ENCODE measurements at regions not wholly inside any gene's neighbourhood (a gene's known extent, or its start where the extent isn't known, plus 50 kb on each side); places are given as distances from the start of the nearest gene placed in this dataset.
A peak's percentile ranks its signal among the peaks of the same experiment; 100 is the strongest.
"Not testable (repeated sequence)": the region's sequence is repeated elsewhere in the genome, so short reads cannot be mapped to it uniquely, and the experiment has no call there.

DNA sequence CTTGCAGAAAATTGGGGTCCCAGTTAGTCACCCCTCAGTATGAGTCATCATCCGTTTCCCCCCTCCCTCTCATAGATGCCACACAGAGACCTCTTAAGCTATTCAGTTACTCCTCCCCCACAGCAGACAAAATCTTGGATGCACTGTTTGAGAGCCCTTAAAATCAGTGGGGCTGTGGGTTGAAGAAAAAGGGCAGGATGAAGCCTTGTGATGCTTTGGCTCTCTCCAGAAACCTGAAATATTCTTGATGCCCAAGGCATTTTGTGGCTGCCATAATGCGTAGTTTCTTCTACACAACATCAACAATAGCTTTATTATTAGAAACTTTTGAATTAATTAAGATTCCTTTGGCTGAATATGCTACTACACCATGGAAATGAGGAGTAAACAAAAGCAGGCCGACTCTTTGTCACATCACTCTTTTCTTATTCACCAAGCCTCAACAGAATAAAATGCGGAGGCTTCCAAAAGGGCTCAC is 133.8 kb downstream of the MRPS30 start:
- no peak for DNase-seq (ENCODE audit: low read depth in 2 of 2)

DNA sequence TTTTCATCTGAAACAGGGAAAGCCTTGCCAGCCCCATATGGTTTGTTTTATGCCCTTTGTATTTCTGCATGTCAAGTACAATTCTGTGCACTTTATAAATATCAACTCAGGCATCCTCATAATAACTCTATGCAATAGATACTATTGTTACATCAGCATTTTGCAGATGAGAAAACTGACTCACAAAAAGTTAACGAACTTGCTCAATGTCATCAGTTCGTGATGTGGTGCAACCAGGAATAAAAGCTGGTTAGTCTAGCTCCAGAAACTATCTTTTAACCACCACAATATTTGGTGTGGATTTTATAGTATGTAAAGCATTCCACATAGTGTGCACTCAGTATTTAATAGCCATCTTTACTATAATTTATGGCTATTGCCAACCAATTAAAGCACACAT is 134.9 kb downstream of the MRPS30 start:
- DNase-seq (ENCODE audit: low read depth in 2 of 2): peak; percentile 77 to 80

DNA sequence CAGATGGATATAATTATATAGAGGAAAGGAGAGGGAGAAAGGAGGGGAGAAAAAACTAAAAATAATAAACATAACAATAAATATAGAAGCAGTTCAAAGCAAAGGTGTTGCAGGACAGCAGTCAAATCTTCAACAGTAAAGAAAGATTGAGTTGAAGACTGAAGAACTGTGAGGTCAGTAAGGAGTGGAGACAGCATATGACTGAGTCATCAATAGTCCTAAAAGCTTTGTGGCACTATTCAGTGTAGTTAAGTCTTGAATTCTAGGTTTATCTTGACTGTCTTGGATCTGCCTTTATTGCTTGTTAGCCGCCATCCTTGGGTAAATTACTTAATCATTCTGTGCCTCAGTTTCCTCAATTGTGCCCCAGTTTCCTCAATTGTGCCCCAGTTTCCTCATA is 137.0 kb downstream of the MRPS30 start:
- DNase-seq (ENCODE audit: low read depth in 2 of 2): no peak

DNA sequence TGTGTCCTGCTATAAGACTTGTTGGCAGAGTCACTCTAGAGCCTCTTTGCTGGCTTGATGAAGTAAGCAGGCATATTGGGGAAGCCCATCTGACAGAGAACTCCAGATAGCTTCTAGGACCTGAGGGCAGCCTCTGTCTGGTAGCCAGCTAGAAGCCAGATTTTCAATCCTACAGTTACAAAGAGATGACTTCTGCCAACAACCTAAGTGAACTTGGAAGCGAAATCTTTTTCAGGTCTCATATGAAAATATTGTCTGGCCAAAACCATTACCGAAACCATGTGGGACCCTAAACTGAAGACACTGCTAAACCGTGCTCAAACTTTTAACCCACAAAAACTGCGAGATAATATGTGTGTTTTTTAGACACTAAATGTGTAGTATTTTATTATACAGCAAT is 140.9 kb downstream of the MRPS30 start:
- DNase-seq (ENCODE audit: low read depth in 2 of 2): no peak

DNA sequence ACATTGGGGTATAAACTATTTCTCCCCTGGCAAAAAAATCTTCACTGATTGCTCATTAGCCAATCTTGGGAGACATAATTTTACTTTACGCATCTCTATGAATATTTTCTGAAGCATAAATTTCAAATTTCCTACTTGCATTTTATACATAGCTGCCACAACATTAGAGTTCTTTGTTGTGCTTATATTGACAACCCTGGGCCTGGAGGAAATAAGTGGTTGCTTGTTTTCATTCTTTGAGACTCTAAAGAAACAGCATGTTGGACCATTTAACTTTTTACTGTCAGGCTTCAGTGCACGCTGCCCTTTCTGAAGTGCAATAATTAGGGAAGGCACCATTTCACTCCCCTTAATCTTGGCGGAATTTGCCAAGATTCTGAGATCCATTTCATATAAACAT is 142.6 kb downstream of the MRPS30 start:
- DNase-seq (ENCODE audit: low read depth in 2 of 2): no peak

DNA sequence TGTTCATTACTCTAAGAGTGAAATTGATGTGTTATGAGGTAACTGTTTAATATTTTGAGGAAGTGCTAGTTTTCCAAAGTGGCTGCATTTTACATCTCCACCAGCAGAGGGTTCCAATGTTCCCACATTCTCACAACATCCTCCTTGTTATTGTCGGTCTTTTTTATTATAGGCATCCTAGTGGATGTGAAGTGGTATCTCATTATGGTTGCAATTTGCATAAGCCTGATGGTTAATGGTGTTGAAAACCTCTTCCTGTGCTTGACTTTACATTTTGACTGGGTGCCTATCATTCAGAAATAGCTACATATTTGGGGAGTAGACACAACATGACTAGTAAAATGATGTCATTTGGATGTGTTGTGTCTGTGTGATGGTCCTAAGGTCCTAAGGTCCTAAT is 143.6 kb downstream of the MRPS30 start:
- DNase-seq (ENCODE audit: low read depth in 2 of 2): no peak

DNA sequence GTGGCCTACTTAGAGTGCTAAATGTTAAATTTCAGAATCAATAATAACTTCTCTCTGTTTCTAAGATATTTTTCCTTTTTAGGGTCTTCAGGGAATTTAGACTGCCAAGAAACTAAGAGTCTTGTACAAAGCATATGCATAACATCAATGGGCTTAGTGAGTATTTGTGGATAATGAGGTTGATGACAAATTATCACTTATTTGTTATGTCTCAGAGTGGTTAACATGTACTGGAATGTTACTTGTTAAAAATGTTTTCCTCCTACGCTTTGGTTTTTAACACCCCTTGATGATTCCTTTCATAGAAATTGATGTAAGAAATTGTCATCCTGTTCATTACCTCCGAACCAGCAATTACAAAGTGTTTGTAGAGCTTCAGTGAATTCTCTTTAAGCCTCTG is 144.3 kb downstream of the MRPS30 start:
- no peak for DNase-seq (ENCODE audit: low read depth in 2 of 2)

DNA sequence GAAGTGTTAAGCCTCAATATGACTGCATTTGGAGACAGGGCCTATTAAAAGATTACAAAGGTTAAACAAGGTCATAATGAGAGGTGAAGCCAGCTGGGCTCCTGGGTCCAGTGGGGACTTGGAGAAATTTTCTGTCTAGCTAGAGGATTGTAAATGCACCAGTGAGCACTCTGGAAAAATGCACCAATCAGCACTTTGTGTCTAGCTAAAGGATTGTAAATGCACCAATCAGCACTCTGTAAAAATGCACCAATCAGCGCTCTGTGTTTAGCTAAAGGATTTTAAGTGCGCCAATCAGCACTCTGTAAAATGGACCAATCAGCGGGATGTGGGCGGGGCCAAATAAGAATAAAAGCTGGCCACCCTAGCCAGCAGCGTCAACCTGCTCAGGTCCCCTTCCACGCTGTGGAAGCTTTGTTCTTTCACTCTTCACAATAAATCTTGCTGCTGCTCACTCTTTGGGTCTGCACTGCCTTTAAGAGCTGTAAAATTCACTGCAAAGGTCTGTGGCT is 150.3 kb downstream of the MRPS30 start:
- not testable (repeated sequence) for DNase-seq (ENCODE audit: low read depth in 2 of 2)

DNA sequence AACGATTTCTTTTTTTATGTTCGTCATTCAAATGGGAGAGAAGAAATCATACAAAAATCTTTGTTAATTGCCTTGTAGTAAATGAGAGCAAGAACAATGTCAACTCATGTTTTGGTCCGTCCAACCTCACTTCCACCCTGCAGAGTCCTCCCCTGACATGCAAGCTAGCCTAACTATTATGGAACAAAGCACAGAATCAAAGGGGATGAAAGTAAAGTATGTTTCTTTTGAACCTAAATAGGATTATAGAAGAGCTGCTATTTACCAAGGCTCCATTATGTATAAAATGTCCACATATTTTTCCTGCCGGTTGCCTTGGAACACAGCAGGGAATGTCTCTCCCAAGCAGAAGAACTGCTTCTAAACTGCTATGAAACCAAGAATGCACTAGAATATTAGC is 161.1 kb downstream of the MRPS30 start:
- DNase-seq (ENCODE audit: low read depth in 2 of 2): no peak

DNA sequence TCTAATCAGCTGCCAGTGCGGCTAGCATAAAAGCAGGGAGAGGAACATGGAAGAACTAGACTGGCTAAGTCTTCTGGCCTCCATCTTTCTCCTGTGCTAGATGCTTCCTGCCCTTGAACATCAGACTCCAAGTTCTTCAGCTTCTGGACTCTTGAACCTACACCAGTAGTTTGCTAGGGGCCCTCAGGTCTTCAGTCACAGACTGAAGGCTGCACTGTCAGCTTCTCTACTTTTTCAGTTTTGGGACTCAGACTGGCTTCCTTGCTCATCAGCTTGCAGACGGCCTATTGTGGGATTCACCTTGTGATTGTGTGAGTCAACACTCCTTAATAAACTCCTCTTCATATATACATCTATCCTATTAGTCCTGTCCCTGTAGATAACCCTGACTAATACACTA is 162.2 kb downstream of the MRPS30 start:
- DNase-seq (ENCODE audit: low read depth in 2 of 2): not testable (repeated sequence)

DNA sequence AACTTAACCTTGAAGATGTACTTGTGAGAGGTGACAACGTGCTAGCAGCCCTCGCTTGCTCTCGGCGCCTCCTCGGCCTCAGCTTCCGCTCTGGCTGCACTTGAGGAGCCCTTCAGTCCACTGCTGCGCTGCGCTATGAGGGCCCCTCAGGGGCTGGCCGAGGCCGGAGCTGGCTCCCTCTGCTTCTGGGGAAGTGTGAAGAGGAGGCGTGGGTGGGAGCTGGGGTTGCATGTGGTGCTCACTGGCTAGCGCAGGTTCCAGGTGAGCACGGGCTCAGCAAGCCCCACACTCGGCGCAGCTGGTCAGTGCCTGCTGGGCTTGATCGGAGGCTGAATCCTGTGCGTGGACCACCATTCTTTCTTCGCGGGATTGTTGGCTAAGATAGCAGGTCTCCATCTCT is 166.1 kb downstream of the MRPS30 start:
- no peak for DNase-seq (ENCODE audit: low read depth in 2 of 2)

DNA sequence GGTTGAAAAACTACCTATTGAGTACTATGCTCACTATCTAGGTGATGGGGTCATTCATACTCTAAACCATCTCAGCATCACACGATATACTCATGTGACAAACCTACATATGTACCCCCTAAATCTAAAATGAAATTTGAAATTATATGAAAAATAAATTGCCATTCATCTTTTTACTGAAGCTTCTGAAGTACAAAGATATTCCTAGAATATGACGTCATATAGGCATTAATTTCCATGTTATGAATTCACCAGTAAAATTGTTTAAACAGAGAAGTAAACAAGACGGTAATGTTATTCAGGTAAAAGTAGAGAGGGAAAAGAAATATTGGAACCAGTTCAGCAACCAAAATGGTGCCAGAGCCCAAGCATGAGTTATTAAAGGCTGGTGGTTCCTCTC is 173.0 kb downstream of the MRPS30 start:
- DNase-seq (ENCODE audit: low read depth in 2 of 2): no peak

DNA sequence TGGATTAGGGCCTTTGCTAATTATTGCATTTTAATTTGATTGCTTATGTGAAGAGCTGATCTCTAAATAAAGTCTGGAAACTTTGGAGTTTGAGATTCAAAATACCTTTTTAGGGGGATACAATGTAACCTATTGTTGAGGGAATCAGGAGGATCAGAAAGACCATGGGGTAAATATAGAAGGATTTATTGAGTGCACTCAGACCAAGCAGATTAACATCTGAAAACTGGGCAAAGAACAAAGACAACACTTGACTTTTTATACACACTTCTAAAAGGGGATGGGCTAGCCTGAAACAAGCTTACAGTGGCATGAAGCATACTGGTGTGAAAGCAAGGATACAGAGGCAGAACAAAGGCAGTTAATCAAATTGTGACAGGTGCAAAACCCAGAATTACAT is 174.3 kb downstream of the MRPS30 start:
- DNase-seq (ENCODE audit: low read depth in 2 of 2): no peak

DNA sequence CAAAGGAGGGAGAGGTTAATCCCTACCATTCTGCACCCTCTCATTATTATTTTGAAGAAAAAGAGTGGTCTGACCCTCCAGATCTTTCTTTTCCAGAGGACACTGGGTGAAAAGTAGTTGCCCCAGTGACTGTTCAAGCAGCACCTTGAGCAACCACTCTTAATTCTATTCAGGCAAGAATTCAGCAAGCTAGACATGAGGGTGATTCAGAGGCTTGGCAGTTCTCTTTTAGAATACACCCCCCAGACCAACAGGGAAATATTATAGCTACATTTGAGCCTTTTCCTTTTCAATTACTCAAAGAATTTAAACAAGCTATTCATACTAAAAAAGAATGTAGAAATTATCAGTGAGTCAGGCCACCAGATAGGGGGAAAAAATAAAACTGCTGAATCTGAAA is 178.3 kb downstream of the MRPS30 start:
- no peak for DNase-seq (ENCODE audit: low read depth in 2 of 2)

DNA sequence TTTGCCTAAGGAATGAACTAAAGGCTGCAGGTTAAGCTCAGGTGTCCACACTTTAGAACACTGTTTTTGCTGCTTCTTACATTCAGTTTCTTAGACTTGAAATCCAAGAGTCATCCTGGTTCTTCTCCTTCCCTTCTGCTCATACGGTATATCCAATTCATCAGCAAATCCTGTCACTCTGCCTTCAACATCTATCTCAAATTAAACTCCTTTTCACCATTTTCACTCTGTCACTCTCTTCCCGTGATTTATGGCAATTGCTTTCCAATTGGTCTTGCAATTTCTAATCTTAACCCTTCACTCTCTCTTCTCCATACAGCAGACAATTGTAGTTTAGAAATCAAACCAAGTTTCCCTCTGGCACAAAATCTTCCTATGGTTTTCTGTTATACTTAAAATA is 182.9 kb downstream of the MRPS30 start:
- no peak for DNase-seq (ENCODE audit: low read depth in 2 of 2)

DNA sequence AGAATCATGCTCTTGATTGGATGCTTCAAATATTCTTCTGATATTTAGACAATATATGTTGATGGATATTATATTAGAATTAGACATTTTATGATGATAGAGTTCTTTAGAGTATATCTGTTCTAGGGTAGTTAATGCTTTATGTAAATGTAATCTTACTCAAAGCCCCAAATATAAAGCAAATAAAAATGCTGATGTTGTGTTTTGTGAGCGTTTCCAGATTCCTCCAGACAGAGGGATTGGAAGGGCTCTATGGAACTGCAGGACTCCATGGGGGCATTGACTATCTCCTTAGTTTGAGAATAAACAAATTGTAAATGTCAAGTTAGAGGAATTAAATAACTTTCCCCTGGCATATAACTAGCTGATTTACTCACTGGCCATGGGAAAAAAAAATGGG is 184.5 kb downstream of the MRPS30 start:
- no peak for DNase-seq (ENCODE audit: low read depth in 2 of 2)

DNA sequence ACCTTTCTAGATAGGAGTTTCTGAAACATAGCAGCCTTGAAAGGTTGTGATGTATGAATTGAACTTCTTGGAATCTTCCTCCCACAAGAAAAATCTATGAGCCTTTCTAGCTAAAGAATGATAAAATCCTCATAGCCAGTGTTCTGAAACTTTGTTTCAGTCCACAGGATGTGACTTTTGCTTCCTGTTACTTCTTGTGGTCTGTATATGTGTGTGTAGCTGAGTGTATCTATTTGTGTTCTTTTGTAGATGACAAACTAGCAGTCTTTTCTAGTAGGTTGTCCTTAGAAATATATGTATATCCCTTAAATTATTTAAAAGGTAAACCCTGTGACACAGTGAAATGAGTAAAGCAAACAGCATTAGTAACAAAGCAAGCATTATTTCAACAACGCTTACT is 188.8 kb downstream of the MRPS30 start:
- DNase-seq (ENCODE audit: low read depth in 2 of 2): no peak

DNA sequence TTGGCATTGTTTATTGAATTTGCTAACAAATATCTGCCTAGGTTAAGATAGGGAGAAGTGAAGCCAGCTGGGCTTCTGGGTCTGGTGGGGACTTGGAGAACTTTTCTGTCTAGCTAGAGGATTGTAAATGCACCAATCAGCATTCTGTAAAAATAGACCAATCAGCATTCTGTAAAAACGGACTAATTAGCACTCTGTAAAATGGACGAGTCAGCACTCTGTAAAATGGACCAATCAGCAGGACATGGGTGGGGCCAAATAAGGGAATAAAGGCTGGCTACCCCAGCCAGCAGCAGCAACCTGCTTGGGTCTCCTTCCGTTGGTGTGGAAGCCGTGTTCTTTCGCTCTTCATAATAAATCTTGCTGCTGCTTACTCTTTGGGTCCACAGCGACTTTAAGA is 198.4 kb downstream of the MRPS30 start:
- not testable (repeated sequence) for DNase-seq (ENCODE audit: low read depth in 2 of 2)

DNA sequence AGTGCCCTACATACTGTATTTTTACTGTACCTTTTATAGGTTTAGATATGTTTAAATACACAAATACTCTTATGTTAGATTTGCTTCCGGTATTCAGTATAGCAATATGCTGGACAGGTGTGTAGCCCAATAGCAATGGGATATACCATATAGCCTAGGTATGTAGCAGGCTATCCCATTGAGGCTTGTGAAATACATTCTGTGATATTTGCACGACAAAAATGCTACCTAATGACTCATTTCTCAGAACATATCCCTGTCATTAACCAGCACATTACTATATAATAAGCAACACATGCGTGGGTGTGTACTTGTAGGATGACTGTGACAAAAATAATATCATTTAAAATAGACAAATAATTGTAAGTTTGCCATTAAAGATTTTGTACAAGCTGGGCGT is 208.8 kb downstream of the MRPS30 start:
- no peak for DNase-seq (ENCODE audit: low read depth in 2 of 2)

DNA sequence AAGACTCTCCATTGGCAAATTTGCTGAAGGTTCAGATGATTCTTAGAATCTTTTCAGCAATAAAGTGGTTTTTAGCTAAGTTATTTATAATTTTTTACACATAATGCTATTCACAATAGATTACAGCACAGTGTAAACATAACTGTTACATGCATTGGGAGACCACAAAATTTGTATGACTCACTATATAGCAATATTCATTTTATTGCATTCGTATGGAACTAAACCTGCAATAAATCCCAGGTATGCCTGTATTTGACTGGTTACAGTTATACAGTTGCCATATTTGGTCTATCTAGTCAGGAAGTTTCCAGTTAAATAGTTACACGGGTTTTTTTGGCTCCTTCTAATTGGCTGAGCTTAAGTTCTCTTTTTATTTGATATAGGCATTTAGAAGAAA is 220.8 kb downstream of the MRPS30 start:
- no peak for DNase-seq (ENCODE audit: low read depth in 2 of 2)

DNA sequence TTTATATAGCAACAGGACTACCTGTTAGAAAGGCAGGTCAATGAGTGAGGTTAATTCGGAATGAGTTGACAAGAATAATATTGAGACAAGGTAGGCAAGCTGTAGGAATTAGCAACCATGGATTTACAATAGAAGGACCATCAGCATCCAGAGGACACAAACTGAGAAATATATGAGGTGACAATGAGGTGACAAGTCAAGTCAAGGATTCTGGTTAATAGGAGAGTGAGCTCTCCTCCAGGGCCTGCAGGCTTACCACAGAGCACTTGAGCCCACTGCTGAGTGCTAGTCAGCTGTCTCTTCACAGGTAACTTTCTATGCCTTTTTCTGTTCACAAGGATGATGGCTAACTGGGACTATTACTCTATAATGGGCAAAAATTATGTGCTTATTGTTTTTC is 227.2 kb downstream of the MRPS30 start:
- no peak for DNase-seq (ENCODE audit: low read depth in 2 of 2)

DNA sequence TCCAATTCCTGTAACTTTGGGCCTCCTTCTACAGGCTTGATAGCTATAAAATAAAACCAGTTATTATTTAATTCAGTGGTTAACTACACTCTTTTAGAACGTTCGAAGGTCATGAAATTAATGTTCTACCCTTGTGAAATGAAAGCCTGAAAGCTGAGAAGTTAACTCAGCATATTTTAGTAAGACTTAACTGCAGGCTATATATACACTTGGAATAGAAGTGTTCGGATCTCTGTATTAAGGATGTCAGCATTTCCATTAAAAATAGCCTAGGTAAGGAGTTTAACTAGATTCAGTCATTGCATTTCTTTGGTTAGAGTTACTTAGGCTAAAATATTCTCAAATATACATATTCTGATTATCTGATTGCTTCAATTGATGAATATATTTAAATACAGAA is 229.2 kb downstream of the MRPS30 start:
- no peak for DNase-seq (ENCODE audit: low read depth in 2 of 2)

DNA sequence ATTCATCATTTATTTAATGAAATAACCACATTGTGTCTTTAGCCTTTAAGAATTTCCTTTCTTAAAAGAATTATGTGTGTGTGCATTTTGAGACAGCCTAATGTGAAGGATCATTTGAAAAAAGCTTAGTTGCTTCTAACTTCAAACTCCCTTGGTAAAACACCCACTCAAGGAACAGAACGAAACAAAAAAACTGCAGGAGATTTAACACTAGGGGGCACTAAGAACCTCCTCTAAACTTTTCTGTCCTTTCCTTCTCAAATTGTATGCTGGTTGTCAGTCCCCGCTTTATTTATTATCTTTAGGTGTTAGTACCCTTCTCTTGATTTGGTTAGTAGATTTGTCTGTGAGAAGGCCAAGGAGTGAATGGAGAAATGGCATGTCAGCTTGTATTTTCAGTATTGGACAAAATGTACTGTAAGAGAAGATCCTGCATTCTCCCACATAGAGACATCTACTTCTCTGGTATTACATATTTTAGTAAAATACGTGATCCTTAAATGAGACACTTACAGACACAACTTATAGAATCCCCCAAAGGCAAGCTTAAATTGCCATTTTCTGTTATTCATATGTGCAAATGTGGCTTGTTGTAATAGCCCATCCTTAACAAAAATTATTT is 229.7 kb downstream of the MRPS30 start:
- DNase-seq (ENCODE audit: low read depth in 2 of 2): no peak

DNA sequence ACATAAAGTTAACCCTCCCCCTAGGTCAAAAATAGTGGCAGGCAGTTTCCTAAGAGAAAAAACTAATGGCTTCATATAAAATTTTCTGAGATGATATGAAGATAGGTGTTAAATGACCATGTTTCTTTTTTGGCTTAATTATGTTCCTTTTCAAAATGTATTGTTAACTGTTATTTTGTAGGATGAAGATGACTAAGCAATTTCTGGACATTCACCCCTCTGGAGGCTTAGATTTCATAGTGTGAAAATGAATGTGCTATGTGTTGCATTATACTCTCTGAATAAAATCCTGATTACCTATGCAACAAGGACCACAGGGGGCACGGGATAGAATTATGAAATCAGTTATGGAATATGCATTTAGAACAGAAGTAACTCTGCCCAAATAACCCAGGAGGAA is 233.5 kb downstream of the MRPS30 start:
- no peak for DNase-seq (ENCODE audit: low read depth in 2 of 2)

All from fibroblast of skin of left biceps (primary cell).